ENCODE measurements at regions not wholly inside any gene's neighbourhood (a gene's known extent, or its start where the extent isn't known, plus 50 kb on each side); places are given as distances from the start of the nearest gene placed in this dataset.

DNA sequence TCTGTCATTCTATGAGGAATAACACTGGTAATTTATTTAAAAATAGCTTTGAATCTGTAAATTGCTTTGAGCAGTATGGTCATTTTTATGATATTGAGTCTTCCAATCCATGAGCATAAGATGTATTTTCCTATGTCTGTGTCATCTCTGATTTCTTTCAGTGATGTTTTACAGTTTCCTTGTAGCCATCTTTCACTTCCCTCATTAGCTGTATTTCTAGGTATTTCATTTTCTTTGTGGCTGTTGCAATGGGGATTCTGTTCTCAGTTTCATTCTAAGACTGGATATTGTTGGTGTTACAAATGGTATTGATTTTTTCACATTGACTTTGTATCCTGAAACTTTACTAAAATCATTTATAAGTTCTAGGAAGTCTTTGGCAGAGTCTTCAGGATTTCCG is 116.2 kb downstream of the DDX3Y start:
- no peak overlapping the region for H3K27ac Mint-ChIP-seq
- no peak for ATAC-seq (ENCODE audit: low read depth)
- ChIA-PET POLR2A (no interaction called here), CTCF (no interaction called here)
- TF ChIP-seq CTCF (IDR thresholded peaks at IDR 0.05) = no peak
- no peaks in the 10 kb centered on the region for H3K27me3 Mint-ChIP-seq
- no peaks in the 10 kb centered on the region for H3K9me3 Mint-ChIP-seq
- no peaks in the 10 kb centered on the region for H3K36me3 Mint-ChIP-seq (ENCODE audit: low read depth)
- DNase-seq = no peak
- intact Hi-C loops (cut with micrococcal nuclease) = no loop called here
- no peak overlapping the region for H3K4me3 Mint-ChIP-seq
- H3K4me1 Mint-ChIP-seq = no peaks in the 10 kb centered on the region

DNA sequence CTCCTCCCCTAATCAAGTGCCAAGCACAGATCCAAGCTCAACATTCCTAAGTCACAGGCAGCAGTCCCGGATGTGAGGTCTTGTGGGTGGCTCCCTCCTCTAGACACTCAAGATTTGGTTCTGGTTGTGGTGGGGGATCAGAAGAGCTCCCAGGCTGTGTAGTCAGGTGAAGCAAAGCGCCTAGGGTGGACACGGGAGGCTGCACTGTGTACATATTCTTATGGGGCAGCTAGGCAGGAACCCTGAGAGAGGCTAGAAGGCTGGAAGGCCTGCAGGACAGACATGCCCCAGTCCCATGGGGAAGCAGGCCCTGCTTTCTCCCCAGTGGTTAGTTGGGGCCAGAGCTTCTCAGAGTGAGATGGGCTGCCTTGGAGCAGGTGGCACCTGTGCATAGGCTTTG is 118.9 kb downstream of the DDX3Y start:
- POLR2A ChIA-PET = no interaction called here
- Mint-ChIP-seq H3K9me3 (no peaks in the 10 kb centered on the region), H3K4me3 (no peak overlapping the region), H3K36me3 (ENCODE audit: low read depth) (no peaks in the 10 kb centered on the region), H3K4me1 (no peaks in the 10 kb centered on the region), H3K27me3 (no peaks in the 10 kb centered on the region), H3K27ac (no peak overlapping the region)
- TF ChIP-seq CTCF (IDR thresholded peaks at IDR 0.05) = no peak
- ATAC-seq (ENCODE audit: low read depth) (no peak), DNase-seq (no peak)
- intact Hi-C loops (cut with micrococcal nuclease) = no loop called here
- CTCF ChIA-PET = no interaction called here

DNA sequence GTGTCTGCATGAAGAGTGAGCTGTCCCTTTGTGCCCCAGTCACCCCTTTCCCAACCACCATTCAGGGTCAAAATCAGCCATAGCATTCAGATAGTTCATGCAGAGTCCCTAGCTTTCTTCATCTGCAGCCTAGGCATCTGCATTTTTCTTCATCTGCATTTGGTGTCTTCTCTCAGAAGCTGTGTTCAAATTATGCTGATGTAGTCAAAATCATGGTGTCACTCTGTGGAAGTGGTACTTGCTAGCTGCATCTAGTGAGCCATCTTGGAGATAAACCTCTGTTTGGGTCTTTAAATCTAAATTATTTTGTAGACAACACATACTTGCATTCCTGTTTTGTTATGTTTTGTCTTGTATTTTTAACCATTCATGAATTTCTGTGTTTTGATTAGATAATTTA is 119.8 kb downstream of the DDX3Y start:
- intact Hi-C loops (cut with micrococcal nuclease) = no loop called here
- Mint-ChIP-seq H3K4me3 (no peak overlapping the region), H3K9me3 (no peaks in the 10 kb centered on the region), H3K27ac (no peak overlapping the region), H3K27me3 (no peaks in the 10 kb centered on the region), H3K36me3 (ENCODE audit: low read depth) (no peaks in the 10 kb centered on the region), H3K4me1 (no peaks in the 10 kb centered on the region)
- ATAC-seq (ENCODE audit: low read depth) (no peak), DNase-seq (no peak)
- TF ChIP-seq CTCF (IDR thresholded peaks at IDR 0.05) = no peak
- ChIA-PET CTCF (no interaction called here), POLR2A (no interaction called here)

- CTCF ChIA-PET = no interaction called here
- no peak overlapping the region for H3K4me3 Mint-ChIP-seq
Observed at GRCh38 chrY:13026906-13027305, 122.2 kb downstream of the DDX3Y start.

DNA sequence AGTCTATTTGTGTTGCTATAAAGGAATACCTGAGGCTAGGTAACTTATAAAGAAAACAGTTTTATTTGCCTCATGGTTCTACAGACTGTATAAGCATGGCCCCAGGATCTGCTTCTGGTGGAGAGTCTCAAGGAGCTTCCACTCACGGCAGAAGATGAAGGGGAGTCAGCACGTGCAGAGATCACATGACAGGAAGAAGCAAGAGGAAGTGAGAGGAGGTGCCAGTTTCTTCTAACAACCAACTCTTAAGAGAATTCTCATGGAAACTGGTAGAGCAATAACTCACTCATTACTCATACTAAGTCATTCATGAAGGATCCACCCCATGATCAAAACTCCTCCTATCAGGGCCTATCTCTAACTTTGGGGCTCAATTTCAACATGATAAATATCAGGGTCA is 135.6 kb downstream of the DDX3Y start:
- H3K27ac Mint-ChIP-seq = no peak overlapping the region
- no peaks in the 10 kb centered on the region for H3K4me1 Mint-ChIP-seq
- no peaks in the 10 kb centered on the region for H3K36me3 Mint-ChIP-seq (ENCODE audit: low read depth)
- ChIA-PET CTCF (no interaction called here), POLR2A (no interaction called here)
- no peak for DNase-seq
- intact Hi-C loops (cut with micrococcal nuclease) = no loop called here
- H3K4me3 Mint-ChIP-seq = no peak overlapping the region
- peaks cover 2% of the 10 kb centered on the region for H3K27me3 Mint-ChIP-seq
- ATAC-seq (ENCODE audit: low read depth) = no peak
- no peak for TF ChIP-seq CTCF (IDR thresholded peaks at IDR 0.05)
- peaks cover 3% of the 10 kb centered on the region for H3K9me3 Mint-ChIP-seq

More at GRCh38 chrY:13026906-13027305, 122.2 kb downstream of the DDX3Y start:
- TF ChIP-seq CTCF (IDR thresholded peaks at IDR 0.05) = no peak
- Mint-ChIP-seq H3K27ac (no peak overlapping the region), H3K9me3 (no peaks in the 10 kb centered on the region), H3K27me3 (no peaks in the 10 kb centered on the region), H3K4me1 (no peaks in the 10 kb centered on the region), H3K36me3 (ENCODE audit: low read depth) (no peaks in the 10 kb centered on the region)
- POLR2A ChIA-PET = no interaction called here
- DNase-seq (no peak), ATAC-seq (ENCODE audit: low read depth) (no peak)
- intact Hi-C loops (cut with micrococcal nuclease) = no loop called here

Data from activated B cell treated with CpG ODN at 0.5 μM for 24 hours (primary cell).